ENCODE measurements at regions not wholly inside any gene's neighbourhood (a gene's known extent, or its start where the extent isn't known, plus 50 kb on each side); places are given as distances from the start of the nearest gene placed in this dataset.

DNA sequence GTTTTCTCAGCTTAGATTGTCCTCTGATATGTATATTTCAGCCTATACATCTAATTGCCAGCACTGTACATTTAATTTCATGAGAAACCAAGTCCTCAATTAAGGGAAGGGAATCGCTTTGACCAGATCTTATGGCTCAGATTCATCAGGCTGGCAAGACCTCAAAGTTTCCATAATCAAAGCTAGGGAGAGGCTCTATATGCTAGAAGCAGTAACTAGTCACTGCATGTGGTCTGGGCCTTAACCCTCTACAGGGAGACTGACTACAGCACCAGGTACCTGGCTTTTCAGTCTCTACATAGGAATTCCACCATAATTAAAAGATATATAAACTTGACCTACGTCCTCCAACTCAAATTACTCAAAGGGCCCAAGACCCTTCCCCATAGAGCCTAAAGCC, 97.4 kb upstream of the JAZF1 start:
- TF ChIP-seq MAFK (IDR thresholded peaks at IDR 0.05; ENCODE audit: low read depth, low read length) (no peak), PHF8 (conservative IDR thresholded peaks at IDR 0.05; ENCODE audit: low read depth, low read length) (no peak), POLR2AphosphoS5 (IDR thresholded peaks at IDR 0.05; ENCODE audit: low read depth, low read length) (no peak), KDM1A (IDR thresholded peaks at IDR 0.05; ENCODE audit: borderline replicate concordance, low read length) (no peak), POLR2A (IDR thresholded peaks at IDR 0.05; ENCODE audit: control extremely low read depth in 1 of 2, low read depth in 2 of 2, low read length in 2 of 2) (no peak), CBX8 (IDR thresholded peaks at IDR 0.05; ENCODE audit: borderline replicate concordance, low read depth, low read length) (no peak), EP300 (IDR thresholded peaks at IDR 0.05; ENCODE audit: borderline replicate concordance in 1 of 2, low read depth in 2 of 2, low read length in 2 of 2) (no peak)
- TF ChIP-seq, protein P1, sequence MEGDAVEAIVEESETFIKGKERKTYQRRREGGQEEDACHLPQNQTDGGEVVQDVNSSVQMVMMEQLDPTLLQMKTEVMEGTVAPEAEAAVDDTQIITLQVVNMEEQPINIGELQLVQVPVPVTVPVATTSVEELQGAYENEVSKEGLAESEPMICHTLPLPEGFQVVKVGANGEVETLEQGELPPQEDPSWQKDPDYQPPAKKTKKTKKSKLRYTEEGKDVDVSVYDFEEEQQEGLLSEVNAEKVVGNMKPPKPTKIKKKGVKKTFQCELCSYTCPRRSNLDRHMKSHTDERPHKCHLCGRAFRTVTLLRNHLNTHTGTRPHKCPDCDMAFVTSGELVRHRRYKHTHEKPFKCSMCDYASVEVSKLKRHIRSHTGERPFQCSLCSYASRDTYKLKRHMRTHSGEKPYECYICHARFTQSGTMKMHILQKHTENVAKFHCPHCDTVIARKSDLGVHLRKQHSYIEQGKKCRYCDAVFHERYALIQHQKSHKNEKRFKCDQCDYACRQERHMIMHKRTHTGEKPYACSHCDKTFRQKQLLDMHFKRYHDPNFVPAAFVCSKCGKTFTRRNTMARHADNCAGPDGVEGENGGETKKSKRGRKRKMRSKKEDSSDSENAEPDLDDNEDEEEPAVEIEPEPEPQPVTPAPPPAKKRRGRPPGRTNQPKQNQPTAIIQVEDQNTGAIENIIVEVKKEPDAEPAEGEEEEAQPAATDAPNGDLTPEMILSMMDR (IDR thresholded peaks at IDR 0.05; ENCODE audit: control extremely low read depth in 1 of 3, insufficient read depth in 1 of 3, low read depth in 1 of 3, low read length in 3 of 3) = no peak
- TF ChIP-seq, protein P2, sequence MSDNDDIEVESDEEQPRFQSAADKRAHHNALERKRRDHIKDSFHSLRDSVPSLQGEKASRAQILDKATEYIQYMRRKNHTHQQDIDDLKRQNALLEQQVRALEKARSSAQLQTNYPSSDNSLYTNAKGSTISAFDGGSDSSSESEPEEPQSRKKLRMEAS (IDR thresholded peaks at IDR 0.05) = no peak

All from H1 (cell line).